Right hindlimb (tissue), 1 donor: ENCODE measurements at regions not wholly inside any gene's neighbourhood (a gene's known extent, or its start where the extent isn't known, plus 50 kb on each side); places are given as distances from the start of the nearest gene placed in this dataset.
"Not testable (repeated sequence)": the region's sequence is repeated elsewhere in the genome, so short reads cannot be mapped to it uniquely, and the experiment has no call there.

Experiments
- DNase-seq: peaks from one replicate; pipeline ENCODE4 v3.0.0-alpha.2; 2018

DNA sequence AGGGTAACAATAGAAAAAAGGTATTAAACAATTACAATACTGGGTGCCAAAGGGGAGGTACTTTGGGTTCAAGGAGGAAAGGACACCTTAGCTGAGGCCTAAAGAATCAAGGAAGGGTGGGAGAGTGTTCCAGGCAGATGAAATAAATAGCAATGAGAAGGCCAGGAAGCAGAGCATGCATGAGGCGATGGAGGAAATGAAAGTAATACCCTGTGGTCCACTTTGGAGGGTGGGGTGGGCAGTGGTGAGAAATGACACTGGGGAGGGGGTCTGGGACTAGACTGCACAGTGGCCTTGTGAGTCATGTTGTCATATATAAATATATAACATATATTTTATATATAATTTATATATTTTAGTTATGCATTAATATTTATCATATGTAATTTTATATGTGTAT, 55.9 kb downstream of the BHLHE40 start:
- no peak for DNase-seq

DNA sequence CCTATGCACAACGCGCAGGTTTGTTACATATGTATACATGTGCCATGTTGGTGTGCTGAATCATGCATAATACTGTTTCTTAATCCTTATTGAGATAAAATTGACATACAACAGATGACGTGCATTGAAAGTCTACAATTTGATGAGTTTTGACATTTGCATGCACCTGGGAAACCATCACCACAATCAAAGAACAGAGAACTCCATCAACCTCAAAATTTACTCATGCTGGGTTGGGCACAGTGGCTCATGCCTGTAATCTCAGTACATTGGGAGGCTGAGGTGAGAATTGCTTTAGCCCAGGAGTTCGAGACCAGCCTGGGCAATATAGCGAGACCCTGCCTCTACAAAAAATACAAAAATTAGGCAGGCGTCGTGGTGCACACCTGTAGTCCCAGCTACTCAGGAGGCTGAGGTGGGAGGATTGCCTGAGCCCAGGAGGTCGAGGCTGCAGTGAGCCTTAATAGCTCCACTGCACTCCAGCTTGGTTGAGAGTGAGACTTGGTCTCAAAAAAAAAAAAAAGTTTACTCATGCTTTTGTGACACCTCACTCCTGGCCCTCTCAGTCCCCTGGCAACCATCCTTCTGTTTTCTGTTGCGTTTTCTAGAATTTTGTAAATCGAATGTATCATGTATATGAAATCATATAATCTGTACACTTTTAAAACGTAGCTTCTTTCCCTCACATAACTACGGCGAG, 56.6 kb downstream of the BHLHE40 start:
- no peak for DNase-seq

DNA sequence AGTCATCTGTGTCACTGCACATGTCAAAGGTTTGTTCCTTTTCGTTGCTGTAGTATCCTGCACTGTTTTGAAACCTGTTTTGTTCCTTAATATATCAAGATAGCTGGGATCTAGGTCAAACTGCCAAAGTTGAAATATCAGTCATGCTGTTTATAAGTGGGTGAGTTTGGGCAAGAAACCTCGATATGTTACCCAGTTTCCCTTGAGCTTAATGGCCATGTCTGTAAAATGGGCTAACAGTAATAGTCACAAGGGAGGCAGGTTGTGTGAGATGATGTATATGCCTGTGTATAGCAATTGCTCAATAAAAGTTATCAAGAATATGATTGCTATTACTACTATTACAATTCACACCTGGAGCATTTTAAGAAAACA, 57.1 kb downstream of the BHLHE40 start:
- no peak for DNase-seq

DNA sequence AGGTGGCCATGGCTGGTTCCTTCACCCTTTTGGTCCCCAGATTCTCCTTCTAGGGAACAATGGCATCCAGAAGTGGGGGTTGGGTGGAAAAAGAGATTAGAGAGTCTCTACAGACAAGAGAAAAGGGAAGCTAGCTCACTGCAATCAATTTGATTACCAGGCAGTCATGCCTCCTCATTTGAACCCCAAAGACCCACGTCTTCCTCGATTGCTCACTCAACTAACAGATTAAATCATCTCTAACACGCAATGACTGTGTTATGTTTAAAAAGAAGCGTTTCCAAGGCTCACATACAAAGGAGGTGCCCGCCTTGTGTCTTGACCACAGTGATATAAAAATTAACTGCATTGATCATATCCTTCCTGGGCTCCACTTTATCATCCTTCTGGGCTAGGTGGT, 57.6 kb downstream of the BHLHE40 start:
- DNase-seq = no peak

DNA sequence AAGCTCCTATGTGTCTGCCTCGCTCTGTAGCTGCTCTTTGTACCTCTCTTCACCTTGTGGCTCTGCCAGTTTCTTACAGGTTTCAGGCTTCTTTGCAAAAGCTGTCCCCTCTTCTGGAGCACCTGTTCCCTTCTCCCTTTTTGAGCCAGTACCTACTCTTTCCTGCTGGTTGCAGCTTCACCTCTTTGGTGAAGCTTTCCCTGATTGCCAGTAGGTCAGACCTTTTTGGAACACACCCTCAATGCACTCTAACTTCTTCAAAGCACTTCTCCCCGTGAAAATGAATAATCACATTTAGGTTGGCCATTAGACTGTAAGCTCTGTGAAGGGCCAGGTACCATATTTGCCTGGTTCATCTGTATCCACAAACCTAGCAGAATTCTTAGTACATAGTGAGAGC, 60.3 kb downstream of the BHLHE40 start:
- no peak for DNase-seq

DNA sequence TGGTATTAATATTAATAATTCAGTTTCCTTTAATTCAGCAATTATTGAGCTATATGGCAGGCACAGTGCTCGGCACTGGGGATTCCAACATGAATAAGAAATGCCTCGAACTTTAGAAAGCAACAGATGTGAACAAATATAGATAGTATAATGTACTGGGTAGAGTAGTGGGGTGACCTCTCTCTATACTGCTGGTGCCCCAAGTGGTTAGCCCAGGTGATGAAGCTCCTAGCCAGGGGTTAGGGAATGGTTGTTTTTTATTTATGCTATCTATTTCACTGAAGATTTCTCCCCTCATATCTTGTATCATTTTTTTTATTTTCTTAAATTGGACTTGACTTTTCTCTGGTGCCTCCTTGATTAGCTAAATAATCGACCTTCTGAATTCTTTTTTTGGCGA, 62.1 kb downstream of the BHLHE40 start:
- DNase-seq = no peak

DNA sequence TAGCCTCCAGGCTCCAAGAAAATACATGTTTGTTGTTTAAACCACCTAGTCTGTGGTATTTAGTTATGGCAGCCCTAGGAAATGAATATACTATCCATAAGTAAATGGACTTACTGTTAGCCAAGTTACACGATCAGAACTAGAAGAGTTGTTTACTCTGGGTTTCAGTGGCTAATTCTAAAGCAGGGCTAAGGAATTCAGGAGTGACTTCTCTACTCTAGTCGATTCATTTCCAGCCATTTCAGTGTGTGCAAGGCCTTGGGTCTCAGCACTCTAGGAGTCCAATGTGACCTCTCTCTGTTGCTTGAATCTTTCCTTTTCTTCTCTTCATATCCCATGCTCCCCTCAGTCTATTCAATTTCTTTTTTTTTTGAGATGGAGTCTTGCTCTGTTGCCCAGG, 66.7 kb downstream of the BHLHE40 start:
- DNase-seq = no peak

DNA sequence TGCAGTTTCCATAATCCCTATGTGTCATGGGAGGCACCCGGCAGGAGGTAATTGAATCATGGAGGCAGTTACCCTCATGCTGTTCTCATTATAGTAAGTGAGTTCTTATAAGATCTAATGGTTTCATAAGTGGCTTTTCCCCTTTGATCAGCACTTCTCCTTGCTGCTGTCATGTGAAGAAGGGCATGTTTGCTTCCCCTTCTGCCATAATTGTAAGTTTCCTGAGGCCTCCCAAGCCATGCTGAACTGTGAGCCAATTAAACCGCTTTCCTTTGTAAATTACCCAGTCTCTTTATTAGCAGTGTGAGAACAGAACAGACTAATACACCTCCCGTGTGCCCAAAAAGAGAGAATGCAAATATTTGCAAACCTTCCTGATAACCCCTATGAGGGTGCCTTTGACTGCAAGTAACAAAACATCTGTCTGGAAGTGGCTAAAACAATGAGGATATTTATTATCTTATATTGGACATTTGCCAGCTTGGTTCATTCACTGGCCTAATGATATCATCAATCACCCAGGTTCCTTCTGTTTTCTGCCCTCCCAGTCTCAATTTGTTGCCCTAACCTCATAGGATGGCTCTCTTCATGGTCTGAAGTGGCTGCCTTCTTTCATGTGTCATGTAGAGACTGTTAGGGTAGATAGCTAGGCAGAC, 68.7 kb downstream of the BHLHE40 start:
- no peak for DNase-seq

DNA sequence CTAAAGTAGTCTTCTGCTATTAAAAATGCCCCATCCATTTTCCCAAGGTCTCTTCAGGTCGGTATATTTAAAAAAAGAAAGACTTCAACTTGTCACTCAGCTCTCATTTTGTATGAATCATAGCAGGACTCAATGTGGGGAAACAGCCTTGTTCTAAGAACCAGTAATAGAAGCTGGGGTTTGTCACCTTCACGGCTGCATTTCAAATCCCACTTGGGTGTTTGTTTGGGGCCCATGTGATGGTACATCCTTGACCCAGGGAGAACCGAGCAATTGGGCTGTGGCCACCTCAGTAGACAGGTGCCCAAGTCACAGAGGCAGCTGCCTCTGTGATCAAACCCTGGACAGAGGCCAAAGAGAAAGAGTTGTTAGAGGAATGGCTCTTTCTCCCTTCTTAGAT, 70.3 kb upstream of the ARL8B start:
- DNase-seq = no peak

DNA sequence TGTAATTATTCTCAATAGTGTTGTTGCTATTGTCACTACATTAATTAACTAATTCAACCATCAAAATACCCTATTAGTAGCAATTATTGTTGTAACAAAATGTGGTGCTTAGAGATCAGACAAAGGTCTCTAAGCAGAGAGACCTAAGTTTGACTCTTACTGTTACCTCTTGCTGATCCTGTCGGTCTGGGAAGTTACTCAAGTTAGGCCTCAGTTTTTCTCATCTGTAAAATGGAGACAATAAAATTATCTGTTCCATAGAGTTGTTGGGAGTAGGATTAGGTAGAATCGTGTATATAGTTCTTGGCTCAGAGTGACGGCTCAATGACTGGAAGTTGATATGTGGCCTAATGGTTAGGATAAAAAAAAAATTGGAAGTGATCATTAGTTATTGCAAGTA, 69.8 kb upstream of the ARL8B start:
- no peak for DNase-seq

DNA sequence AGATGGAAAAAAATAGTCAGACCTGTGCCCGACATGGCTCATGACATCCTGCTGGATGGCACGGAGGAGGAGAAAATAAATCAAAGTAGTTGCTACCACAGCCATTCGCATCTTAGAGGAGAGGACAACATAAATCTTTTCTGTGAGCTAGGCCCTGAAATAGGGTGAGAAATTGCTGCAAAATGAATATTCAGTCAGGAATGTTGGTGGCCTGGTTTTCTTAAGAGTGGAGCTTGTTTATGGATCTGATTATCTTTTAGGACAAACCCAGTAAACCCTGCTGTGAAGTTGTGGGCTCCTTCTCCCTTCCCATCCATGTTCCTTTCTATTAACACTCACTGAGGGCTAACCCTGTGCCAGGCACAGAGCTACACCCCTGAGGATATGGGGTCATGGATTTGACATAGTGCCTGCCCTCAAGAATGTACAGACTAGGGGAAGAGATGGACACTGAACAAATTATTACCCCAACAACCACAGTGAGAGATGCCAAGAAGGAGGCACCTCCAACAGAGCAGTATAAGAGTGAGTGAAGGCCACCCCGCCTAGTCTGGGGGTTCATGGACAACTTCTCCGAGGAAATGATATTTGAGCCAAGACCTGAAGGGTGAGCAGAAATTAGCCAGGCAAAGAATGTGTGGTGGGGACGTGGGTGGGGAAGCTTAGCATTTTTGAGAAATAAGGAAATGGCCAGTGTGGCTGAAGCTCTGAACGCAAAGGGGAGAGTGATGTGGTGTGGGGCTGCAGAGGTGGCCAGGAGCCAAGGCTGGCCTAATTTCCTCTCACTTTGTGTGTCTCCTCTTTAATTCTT, 68.9 kb upstream of the ARL8B start:
- peak; percentile 24 for DNase-seq

DNA sequence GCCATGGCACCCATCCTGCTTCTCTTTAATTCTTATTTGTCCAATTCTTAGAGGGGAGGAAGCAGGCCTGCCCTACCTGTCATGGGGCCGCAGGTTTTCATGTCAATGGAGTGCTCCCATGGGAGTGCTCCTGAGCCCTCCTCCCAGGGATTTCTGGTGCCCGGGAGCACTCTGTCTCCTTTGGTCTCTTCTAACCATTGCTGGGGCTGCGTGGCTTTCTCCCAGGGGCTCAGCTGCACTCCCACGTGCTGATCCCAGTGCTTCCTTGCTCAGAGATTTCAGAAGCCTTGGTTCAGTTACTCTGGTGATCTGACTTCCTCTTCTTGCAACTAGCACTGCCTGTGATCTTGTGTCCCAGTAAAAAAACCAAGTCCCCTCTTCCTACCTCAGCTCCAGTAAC, 68.0 kb upstream of the ARL8B start:
- no peak for DNase-seq

DNA sequence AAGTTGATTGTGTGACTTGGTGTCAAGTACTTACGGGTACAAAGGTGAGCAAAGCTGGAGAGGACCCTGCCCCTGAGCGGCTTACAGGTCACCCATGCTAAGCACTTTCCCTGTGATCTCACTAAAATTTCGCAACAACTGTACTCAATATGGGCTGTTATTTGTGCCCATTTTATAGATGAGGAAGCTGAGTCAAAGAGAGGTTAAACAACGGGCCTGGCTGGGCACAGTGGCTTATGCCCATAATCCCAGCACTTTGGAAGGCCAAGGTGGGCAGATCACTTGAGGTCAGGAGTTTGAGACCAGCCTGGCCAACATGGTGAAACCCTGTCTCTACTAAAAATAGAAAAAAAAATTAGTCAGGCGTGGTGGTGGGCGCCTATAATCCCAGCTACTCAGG, 67.5 kb upstream of the ARL8B start:
- DNase-seq = not testable (repeated sequence)

DNA sequence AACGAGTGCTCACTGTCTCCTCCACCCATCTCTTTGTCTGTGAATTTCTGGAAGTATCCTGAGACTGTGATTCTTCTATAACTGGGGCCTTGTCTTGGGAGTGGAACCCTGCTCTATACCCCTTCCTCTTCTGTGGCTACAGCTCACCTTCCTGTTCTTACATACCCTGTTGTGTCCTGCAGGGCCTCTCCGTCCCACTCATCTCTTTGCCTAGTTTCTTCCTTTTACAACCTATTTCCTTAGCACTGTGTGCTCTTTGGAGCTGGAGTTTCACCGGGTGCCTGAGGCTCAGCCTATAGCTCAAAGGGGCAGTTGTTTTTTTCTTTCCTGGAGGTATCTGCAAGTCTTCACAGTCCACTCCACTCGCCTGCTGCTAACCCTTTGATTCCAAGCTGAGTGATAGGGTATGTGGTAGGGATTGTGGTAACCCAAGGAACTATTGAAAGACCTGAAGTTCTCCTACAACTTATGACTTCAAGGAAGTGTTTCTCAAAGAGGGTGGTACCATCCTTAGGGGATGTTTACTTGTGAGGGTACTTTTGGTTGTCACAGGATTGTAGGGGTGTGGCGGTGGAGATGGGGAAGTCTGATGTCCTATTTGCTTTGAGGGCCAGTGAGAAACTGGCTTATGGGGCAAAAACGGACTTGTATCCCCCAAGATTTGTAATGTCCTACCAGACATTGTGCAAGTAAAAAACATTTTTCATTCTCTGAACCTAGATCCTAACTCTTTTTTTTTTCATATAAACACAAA, 66.6 kb upstream of the ARL8B start:
- DNase-seq = no peak

DNA sequence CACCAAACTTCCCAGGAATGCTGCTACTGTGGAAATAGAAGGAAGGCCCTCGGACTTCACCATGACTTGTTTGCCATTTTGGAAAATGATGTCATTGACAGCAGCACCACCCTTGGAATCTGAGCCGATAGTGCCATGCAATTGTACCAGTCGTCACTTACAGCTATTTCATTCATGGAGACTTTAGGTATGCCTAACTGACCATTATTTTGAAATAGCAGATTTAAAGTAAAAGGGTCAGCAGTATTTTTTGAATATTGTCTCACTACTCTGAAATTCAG, 66.0 kb upstream of the ARL8B start:
- no peak for DNase-seq

DNA sequence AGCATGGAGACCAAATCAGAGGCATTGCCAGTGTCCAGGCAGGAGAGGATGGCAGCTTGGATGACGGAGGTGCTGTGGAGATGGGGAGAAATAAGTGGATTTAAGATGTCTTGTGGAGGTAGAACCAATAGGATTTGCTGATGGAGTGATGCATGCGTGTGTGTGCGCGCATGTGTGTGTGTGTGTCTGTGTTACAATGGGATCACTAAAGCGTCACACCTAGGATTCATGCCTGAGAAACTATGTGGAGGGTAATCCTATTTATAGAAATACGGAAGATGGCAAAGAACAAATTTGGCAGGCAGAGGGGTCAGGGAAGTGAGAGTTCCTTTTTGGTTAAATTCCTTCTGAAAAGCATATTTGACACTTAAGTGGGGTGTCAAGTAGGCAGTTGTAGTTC, 64.8 kb upstream of the ARL8B start:
- DNase-seq = no peak

DNA sequence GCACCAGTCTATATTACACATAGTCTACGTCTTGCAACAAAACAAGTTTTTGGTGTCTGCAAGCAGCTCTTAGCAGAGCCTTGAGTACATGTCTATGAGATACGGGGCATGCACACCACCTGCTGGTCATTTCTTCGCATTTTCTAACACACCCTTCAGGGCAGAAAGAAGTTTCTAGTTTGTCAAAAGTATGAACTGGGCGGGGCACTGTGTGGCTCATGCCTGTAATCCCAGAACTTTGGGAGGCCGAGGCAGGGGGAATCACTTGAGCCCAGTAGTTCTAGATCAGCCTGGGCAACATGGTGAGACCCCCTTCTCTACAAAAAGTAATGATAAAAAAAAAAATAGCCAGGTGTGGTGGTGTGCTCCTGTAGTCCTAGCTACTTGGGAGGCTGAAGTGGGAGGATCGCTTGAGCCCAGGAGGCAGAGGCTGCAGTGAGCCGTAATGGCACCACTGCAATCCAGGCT, 64.2 kb upstream of the ARL8B start:
- DNase-seq = peak; percentile 82

DNA sequence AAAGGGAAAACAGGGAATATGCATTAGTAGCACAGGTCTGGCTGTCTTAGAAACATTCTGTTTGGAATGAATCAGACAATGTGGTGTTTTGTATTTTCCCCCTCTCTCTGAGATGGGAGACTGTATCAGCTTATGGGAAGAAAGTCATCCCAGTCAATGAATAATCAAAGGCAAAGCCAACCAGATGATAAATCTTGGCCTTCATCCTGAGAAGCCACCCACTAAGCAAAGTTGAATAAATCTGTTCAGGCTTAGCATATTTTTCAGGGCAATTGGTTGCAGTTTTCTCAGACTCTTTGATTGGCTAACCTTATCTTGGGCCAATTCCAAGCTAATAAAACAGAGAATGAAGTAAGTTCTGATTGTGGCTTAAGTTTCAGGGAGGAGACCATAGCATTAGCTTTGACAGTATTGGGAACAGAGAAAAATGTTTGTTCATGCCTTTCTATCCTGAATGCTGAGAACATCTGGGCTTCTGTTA, 63.6 kb upstream of the ARL8B start:
- DNase-seq = peak; percentile 39

DNA sequence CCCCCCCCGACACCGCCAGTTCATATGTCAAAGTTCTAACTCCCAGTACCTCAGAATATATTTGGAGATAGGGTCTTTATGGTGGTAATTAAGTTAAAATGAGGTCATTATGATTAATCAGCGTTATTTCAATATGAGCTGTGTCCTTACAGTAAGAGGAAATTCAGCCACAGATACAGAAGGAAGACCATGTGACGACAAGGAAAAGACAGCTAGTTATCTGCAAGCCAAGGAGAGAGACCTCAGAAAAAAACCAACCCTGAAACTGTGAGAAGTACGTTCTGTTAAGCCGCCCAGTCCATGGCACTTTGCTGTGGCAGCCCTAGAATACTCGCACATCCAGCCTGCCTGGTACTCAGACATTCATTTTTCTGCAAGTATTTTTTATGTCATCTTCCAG, 62.3 kb upstream of the ARL8B start:
- no peak for DNase-seq

DNA sequence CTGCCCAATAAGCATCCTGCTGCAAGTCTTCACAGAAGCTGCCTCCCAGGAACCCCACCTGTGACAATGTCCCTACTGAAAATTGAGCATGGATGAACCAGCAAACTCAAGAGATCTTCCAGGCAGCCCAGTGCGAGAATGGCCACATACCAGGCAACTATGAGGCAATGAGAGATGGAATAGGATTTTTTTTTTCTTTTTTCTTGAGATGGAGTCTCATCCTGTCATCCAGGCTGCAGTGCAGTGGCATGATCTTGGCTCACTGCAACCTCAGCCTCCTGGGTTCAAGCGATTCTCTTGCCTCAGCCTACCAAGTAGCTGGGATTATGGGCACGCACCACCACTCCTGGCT, 60.9 kb upstream of the ARL8B start:
- DNase-seq = no peak

DNA sequence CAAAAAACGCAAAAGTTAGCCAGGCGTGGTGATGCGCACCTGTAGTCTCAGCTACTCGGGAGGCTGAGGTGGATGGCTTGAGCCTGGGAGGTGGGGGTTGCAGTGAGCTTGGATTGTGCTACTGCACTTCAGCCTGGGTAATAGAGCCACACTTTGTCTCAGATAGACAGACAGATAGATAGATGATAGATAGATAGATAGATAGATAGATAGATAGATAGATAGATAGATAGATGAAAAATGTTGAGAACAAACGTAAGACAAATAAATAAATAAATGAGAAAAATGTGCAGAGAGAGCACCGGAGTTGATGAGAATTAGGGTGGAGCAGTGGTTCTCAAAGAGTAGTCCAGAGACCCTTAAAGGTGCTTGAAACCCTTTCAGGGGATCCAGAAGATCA, 58.4 kb upstream of the ARL8B start:
- DNase-seq = no peak

DNA sequence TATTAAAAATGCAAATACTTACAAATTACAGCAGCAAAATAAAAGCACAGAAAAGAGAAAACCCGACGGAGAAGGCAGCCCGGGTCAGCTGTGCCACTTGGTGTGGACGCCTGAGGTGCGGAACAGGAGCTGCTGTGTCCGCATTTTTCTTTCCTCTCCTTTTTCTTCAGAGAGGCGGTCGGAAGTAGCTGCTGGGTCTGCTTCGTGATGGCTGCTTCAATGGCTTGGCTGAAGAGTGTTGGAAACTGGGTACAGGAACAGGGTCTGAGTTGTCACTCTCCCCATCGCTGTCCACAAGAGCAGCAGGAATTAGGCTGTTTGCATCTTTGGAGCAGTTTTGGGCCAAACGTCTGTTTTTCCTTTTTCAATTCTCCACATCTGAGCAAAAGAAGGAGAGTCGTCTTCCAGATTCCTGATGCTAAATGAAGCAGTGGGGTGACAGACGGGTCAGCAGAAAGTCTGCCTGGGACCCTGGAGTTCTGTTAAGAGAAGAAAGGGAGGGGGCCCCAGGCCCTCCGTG, 53.5 kb upstream of the ARL8B start:
- no peak for DNase-seq

DNA sequence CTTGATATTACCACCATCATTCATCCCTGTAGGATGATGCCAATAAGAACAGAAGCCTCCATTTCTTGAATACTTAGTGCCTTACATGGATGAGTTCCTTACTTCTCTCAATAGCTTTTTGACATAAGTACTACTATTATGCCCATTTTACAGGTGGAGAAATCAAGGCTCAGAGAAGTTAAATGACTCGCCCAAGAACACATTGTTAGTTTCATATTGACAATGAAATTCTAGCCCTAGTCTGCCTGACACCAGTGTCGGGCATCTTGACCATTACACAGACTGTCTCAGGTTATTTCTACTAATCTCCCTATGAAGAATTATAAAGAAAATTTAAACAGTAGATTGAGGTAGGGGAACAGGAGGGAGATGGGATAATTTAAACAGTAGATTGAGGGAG, 52.5 kb upstream of the ARL8B start:
- DNase-seq = no peak
